ENCODE measurements at regions not wholly inside any gene's neighbourhood (a gene's known extent, or its start where the extent isn't known, plus 50 kb on each side); places are given as distances from the start of the nearest gene placed in this dataset.

- TF ChIP-seq BRCA1 (IDR thresholded peaks at IDR 0.05; ENCODE audit: low read depth, low read length) (no peak), EP300 (IDR thresholded peaks at IDR 0.05; ENCODE audit: borderline replicate concordance in 1 of 2, low read depth in 2 of 2, low read length in 2 of 2) (no peak), POLR2A (IDR thresholded peaks at IDR 0.05; ENCODE audit: control extremely low read depth in 1 of 2, low read depth in 2 of 2, low read length in 2 of 2) (no peak)
These were observed 443.7 kb downstream of the ARHGEF28 start for GRCh38 chr5:74069741-74070140.
